Urothelium cell line (cell line): ENCODE measurements at regions not wholly inside any gene's neighbourhood (a gene's known extent, or its start where the extent isn't known, plus 50 kb on each side); places are given as distances from the start of the nearest gene placed in this dataset.

ENCODE experiments used
- DNase-seq: peaks from one replicate; pipeline ENCODE4 v3.0.0; 2011; ENCODE audit warnings: low spot score, mixed read lengths
- FAIRE-seq: peaks from 2 replicates; lab custom pipeline; 2011; peaks lifted over from hg19 to GRCh38; lab: Jason Lieb, UNC

- DNase-seq = no peak
- no peak for FAIRE-seq
Observed at GRCh38 chr6:28727559-28728211, 196.1 kb downstream of the TRIM27 start.

- no peak for DNase-seq
- no peak for FAIRE-seq
Observed at GRCh38 chr6:28729501-28730402, 194.0 kb downstream of the TRIM27 start.

- FAIRE-seq = no peak
- no peak for DNase-seq
Observed at GRCh38 chr6:28732052-28732451, 191.7 kb downstream of the TRIM27 start.

GRCh38 chr6:28734443-28734959, 189.3 kb downstream of the TRIM27 start:
- DNase-seq (no peak), FAIRE-seq (no peak)

GRCh38 chr6:28736121-28736520, 187.7 kb downstream of the TRIM27 start:
- no peak for DNase-seq

GRCh38 chr6:28737750-28738395, 185.9 kb downstream of the TRIM27 start:
- FAIRE-seq = no peak
- DNase-seq = no peak

More at GRCh38 chr6:28736121-28736520, 187.7 kb downstream of the TRIM27 start:
- FAIRE-seq = no peak

- FAIRE-seq (no peak), DNase-seq (no peak)
Observed at GRCh38 chr6:28738396-28738765, 185.4 kb downstream of the TRIM27 start.

- no peak for FAIRE-seq
- no peak for DNase-seq
Observed at GRCh38 chr6:28741363-28741762, 182.4 kb downstream of the TRIM27 start.

GRCh38 chr6:28742668-28743270, 181.0 kb downstream of the TRIM27 start:
- no peak for FAIRE-seq
- peak; percentile 40 for DNase-seq

GRCh38 chr6:28743271-28743789, 180.5 kb downstream of the TRIM27 start:
- DNase-seq = no peak
- no peak for FAIRE-seq

- no peak for DNase-seq
- FAIRE-seq = no peak
Observed at GRCh38 chr6:28747083-28747630, 176.6 kb downstream of the TRIM27 start.

GRCh38 chr6:28747631-28748157, 176.1 kb downstream of the TRIM27 start:
- FAIRE-seq = peak; percentile 65
- peak; percentile 76 for DNase-seq

GRCh38 chr6:28748192-28748591, 175.6 kb downstream of the TRIM27 start:
- DNase-seq (no peak), FAIRE-seq (no peak)

GRCh38 chr6:28750926-28751458, 172.8 kb downstream of the TRIM27 start:
- DNase-seq = no peak
- no peak for FAIRE-seq

GRCh38 chr6:28751514-28751913, 172.3 kb downstream of the TRIM27 start:
- DNase-seq (no peak), FAIRE-seq (no peak)

GRCh38 chr6:28751963-28752350, 171.8 kb downstream of the TRIM27 start:
- DNase-seq = no peak
- FAIRE-seq = no peak

GRCh38 chr6:28757429-28758045, 166.2 kb downstream of the TRIM27 start:
- FAIRE-seq (no peak), DNase-seq (no peak)

- DNase-seq (peak; percentile 41), FAIRE-seq (peak; percentile 23)
Observed at GRCh38 chr6:28758046-28758817, 165.6 kb downstream of the TRIM27 start.

- FAIRE-seq = no peak
- DNase-seq = no peak
Observed at GRCh38 chr6:28758818-28759235, 165.0 kb downstream of the TRIM27 start.
